Esophagus squamous epithelium (tissue), 5 donors: ENCODE measurements at regions not wholly inside any gene's neighbourhood (a gene's known extent, or its start where the extent isn't known, plus 50 kb on each side); places are given as distances from the start of the nearest gene placed in this dataset.

Source experiments
- DNase-seq: peaks from one replicate; lab custom pipeline; 2025; lab: John Stamatoyannopoulos, UW
- H3K27ac ChIP-seq, 4 donors: fragments of 200-600 bp; sonication (generic); one replicate each; pipeline ENCODE4 v1.5.1; 2016 to 2019; ENCODE audit warnings: mild to moderate bottlenecking in 1 of 4
- H3K27me3 ChIP-seq, 4 donors: fragments of 200-600 bp; sonication (generic); 1 replicate in 3 of 4; 2 replicates in 1 of 4; pipeline versions ENCODE4 v1.5.1 to v1.6.0; 2017 to 2021; ENCODE audit warnings: antibody characterized with exemption in 1 of 4
- H3K36me3 ChIP-seq, 3 donors: fragments of 200-600 bp; sonication (generic); one replicate each; pipeline ENCODE4 v1.5.1; 2016 to 2019
- H3K4me1 ChIP-seq, 3 donors: fragments of 200-600 bp; sonication (generic); one replicate each; pipeline ENCODE4 v1.5.1; 2017 to 2019
- H3K4me3 ChIP-seq, 4 donors: fragments of 200-600 bp; sonication (generic); 1 replicate in 3 of 4; 2 replicates in 1 of 4; pipeline ENCODE4 v1.5.1; 2016 to 2019; ENCODE audit warnings: mild to moderate bottlenecking in 2 of 4, moderate library complexity in 1 of 4
- H3K9me3 ChIP-seq, 3 donors: fragments of 200-600 bp; sonication (generic); one replicate each; pipeline ENCODE4 v1.5.1; 2016 to 2019
- CTCF ChIP-seq, 6 experiments: fragments of 450-650 bp in 4 of 6; fragments of 200-600 bp in 2 of 6; sonication (generic) in 2 of 6; IDR thresholded peaks; one replicate each; pipeline ENCODE4 v1.5.1; 2016 to 2019; ENCODE audit warnings: antibody characterized with exemption in 6 of 6, mild to moderate bottlenecking in 4 of 6, moderate library complexity in 4 of 6
- POLR2A ChIP-seq, 4 donors: fragments of 450-650 bp; IDR thresholded peaks; one replicate each; pipeline ENCODE4 v1.6.1; 2017; ENCODE audit warnings: antibody characterized with exemption in 4 of 4, mild to moderate bottlenecking in 4 of 4, moderate library complexity in 3 of 4
- WGBS, 2 donors: methylation state at CpG; one replicate each; pipeline ENCODE4 v1.1.5; 2018; 5-methylcytosine and 5-hydroxymethylcytosine counted together
- intact Hi-C: fragments of 100-400 bp; cut with DNase I; formaldehyde crosslinking; loops from one replicate; pipeline ENCODE4 v1.15.0; 2022
- donor health status: DM: yes; HTN: yes; CAD: no.

- Histone ChIP-seq H3K4me3 (no peak overlapping the region), H3K36me3 (no peaks in the 10 kb centered on the region), H3K9me3 (peaks cover 0 to 13% (median 9%) of the 10 kb centered on the region in 3 donors), H3K27ac (no peak overlapping the region), H3K27me3 (no peaks in the 10 kb centered on the region), H3K4me1 (peaks cover 0 to 11% (median 0%) of the 10 kb centered on the region in 3 donors)
- intact Hi-C loops, result no loop called here
- 22 to 89% methylated on average over 1 of the region's 1 CpG for WGBS, 2 donors
- DNase-seq, result no peak
- TF ChIP-seq POLR2A (IDR thresholded peaks at IDR 0.05) (no peak), CTCF (IDR thresholded peaks at IDR 0.05) (no peak)
Observed at GRCh38 chr18:10365021-10365500, 89.4 kb upstream of the APCDD1 start.

GRCh38 chr18:10365901-10366300, 88.5 kb upstream of the APCDD1 start:
- intact Hi-C loops, result no loop called here
- Histone ChIP-seq H3K36me3 (no peaks in the 10 kb centered on the region), H3K4me3 (no peak overlapping the region), H3K27ac (no peak overlapping the region), H3K9me3 (peaks cover 0 to 13% (median 9%) of the 10 kb centered on the region in 3 donors), H3K27me3 (no peaks in the 10 kb centered on the region), H3K4me1 (peaks cover 0 to 11% (median 0%) of the 10 kb centered on the region in 3 donors)
- TF ChIP-seq CTCF (IDR thresholded peaks at IDR 0.05) (no peak), POLR2A (IDR thresholded peaks at IDR 0.05) (no peak)
- WGBS, 2 donors, result 84 to 86% methylated on average over 5 of the region's 5 CpGs
- DNase-seq, result no peak

DNA sequence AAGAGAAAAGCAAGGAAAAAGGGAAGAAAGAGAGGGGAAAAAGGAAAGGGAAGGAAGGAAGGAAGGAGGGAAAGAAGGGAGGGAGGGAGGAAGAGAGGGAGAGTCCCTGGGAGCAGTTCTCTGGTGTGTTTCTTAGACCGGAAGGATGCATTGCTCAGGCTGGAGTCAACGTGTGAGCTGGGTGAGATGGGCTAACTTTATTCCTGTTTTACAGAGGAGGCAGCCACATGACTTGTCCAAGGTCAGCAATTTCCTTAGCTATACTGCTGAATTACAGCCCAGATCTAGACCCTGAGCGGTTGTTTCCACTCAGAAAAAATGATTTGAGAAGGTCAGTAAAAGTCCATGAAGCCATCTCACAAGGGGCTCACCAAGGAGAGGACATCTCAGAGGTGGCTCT, 86.6 kb upstream of the APCDD1 start:
- no peak for TF ChIP-seq POLR2A (IDR thresholded peaks at IDR 0.05)
- 64 to 71% methylated on average over 3 of the region's 3 CpGs for WGBS, 2 donors
- Histone ChIP-seq H3K36me3 (no peaks in the 10 kb centered on the region), H3K4me1 (peaks cover 0 to 11% (median 0%) of the 10 kb centered on the region in 3 donors), H3K9me3 (peaks cover 0 to 13% (median 9%) of the 10 kb centered on the region in 3 donors), H3K4me3 (no peak overlapping the region), H3K27me3 (no peaks in the 10 kb centered on the region), H3K27ac (no peak overlapping the region)
- no peak for DNase-seq
- intact Hi-C loops, result no loop called here

- Histone ChIP-seq H3K9me3 (peaks cover 0 to 9% (median 8%) of the 10 kb centered on the region in 3 donors), H3K36me3 (no peaks in the 10 kb centered on the region), H3K4me1 (peaks cover 0 to 13% (median 0%) of the 10 kb centered on the region in 3 donors), H3K27me3 (no peaks in the 10 kb centered on the region), H3K4me3 (no peak overlapping the region), H3K27ac (no peak overlapping the region)
- no peak for DNase-seq
- no peak for TF ChIP-seq POLR2A (IDR thresholded peaks at IDR 0.05)
- TF ChIP-seq CTCF (IDR thresholded peaks at IDR 0.05), result no peak
- 75 to 78% methylated on average over 4 to 6 of the region's 8 CpGs for WGBS, 2 donors
- intact Hi-C loops, result no loop called here
Observed at GRCh38 chr18:10368456-10369453, 85.7 kb upstream of the APCDD1 start.

GRCh38 chr18:10370716-10371115, 83.7 kb upstream of the APCDD1 start:
- Histone ChIP-seq H3K4me1 (peaks cover 0 to 32% (median 0%) of the 10 kb centered on the region in 3 donors), H3K9me3 (no peaks in the 10 kb centered on the region), H3K27me3 (no peaks in the 10 kb centered on the region), H3K4me3 (no peak overlapping the region), H3K27ac (no peak overlapping the region), H3K36me3 (no peaks in the 10 kb centered on the region)
- intact Hi-C loops, result no loop called here
- DNase-seq, result no peak
- WGBS, 2 donors, result 84% methylated on average over 7 of the region's 7 CpGs
- TF ChIP-seq CTCF (IDR thresholded peaks at IDR 0.05) (no peak), POLR2A (IDR thresholded peaks at IDR 0.05) (no peak)
